Activated CD4-positive, alpha-beta memory T cell treated with anti-CD3 and anti-CD28 coated beads for 36 hours (primary cell): ENCODE measurements at regions not wholly inside any gene's neighbourhood (a gene's known extent, or its start where the extent isn't known, plus 50 kb on each side); places are given as distances from the start of the nearest gene placed in this dataset.

Experiments used
- CTCF ChIA-PET: fragments of 350-600 bp; sonication (Branson Sonifier 250); formaldehyde crosslinking; loops from one replicate; lab custom pipeline; 2021; ENCODE audit warnings: antibody characterized with exemption, inconsistent platforms; lab: Charles Lee
- POLR2A ChIA-PET: fragments of 350-600 bp; sonication (Branson Sonifier 250); formaldehyde crosslinking; loops from one replicate; lab custom pipeline; 2021; ENCODE audit warnings: antibody characterized with exemption; lab: Charles Lee
- DNase-seq: peaks from one replicate; pipeline ENCODE4 v3.0.0-alpha.2; 2020
- H3K27ac Mint-ChIP-seq: one replicate; pipeline ENCODE4 v1.8.0; 2021; ENCODE audit warnings: mixed read lengths
- H3K27me3 Mint-ChIP-seq: one replicate; pipeline ENCODE4 v1.8.0; 2021; ENCODE audit warnings: mixed read lengths
- H3K36me3 Mint-ChIP-seq: one replicate; pipeline ENCODE4 v1.8.0; 2021; ENCODE audit warnings: mixed read lengths
- H3K4me1 Mint-ChIP-seq: one replicate; pipeline ENCODE4 v1.8.0; 2021; ENCODE audit warnings: low read depth, mixed read lengths
- H3K4me3 Mint-ChIP-seq: one replicate; pipeline ENCODE4 v1.8.0; 2021; ENCODE audit warnings: mild to moderate bottlenecking, mixed read lengths
- H3K9me3 Mint-ChIP-seq: one replicate; pipeline ENCODE4 v1.8.0; 2021; ENCODE audit warnings: mixed read lengths
- intact Hi-C: fragments of 100-400 bp; cut with micrococcal nuclease; formaldehyde crosslinking; loops from one replicate; pipeline ENCODE4 v1.15.1; 2023

GRCh38 chr18:39805218-39805617, 2149.8 kb upstream of the PIK3C3 start:
- intact Hi-C loops, result no loop called here
- no peak overlapping the region for H3K4me3 Mint-ChIP-seq
- ChIA-PET POLR2A (no interaction called here), CTCF (no interaction called here)
- no peaks in the 10 kb centered on the region for H3K27me3 Mint-ChIP-seq
- H3K36me3 Mint-ChIP-seq, result no peaks in the 10 kb centered on the region
- DNase-seq, result no peak
- H3K9me3 Mint-ChIP-seq, result peaks cover 22% of the 10 kb centered on the region
- H3K4me1 Mint-ChIP-seq, result no peaks in the 10 kb centered on the region
- H3K27ac Mint-ChIP-seq, result no peak overlapping the region

DNA sequence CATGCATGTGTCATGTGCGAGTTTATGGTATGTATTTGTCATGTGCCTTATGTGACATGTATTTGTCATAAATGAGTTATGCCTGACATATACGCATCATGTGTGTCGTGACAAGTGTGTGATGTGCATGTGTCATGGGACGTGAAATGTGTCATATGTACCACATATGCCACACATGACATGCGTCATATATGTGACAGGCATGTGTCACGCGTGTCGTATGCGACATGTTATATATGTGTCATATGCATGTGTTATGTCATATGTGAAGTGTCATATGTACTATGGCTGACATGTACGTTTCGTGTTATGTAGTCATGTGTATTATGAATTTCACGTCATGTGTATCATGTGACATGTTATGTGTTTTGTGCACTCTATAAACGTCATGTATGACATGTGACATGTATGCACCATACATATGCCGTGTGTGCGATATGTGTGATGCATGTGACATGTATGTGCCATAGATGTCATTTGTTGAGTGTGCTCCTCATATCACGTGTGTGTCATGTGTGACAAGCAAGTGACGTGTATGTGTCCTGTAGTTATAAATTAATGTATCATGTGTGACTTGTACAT, 2152.3 kb upstream of the PIK3C3 start:
- DNase-seq, result no peak
- Mint-ChIP-seq H3K36me3 (peaks cover 3% of the 10 kb centered on the region), H3K27me3 (no peaks in the 10 kb centered on the region), H3K4me1 (no peaks in the 10 kb centered on the region), H3K9me3 (peaks cover 20% of the 10 kb centered on the region), H3K4me3 (no peak overlapping the region), H3K27ac (no peak overlapping the region)
- intact Hi-C loops, result no loop called here
- ChIA-PET CTCF (no interaction called here), POLR2A (no interaction called here)

DNA sequence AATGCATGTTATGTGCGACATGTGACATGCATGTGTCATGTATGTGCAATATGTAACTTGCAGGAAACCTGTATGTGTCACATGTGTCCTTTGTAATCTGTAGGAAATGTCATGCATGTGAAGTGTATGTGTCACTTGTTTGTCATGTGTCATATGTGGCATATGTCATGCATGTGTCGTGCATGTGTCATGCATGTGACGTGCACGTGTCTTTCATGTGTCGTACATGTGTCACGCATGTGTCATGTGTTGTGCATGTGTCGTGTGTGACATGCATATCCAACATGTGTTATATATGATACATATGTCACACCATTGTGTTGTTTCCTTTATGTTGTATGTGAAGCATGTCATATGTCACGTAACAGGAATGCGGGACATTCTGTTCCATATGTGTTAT, 2153.2 kb upstream of the PIK3C3 start:
- CTCF ChIA-PET, result no interaction called here
- Mint-ChIP-seq H3K27ac (no peak overlapping the region), H3K36me3 (peaks cover 3% of the 10 kb centered on the region), H3K9me3 (peaks cover 20% of the 10 kb centered on the region), H3K4me1 (no peaks in the 10 kb centered on the region), H3K4me3 (no peak overlapping the region), H3K27me3 (no peaks in the 10 kb centered on the region)
- no peak for DNase-seq
- POLR2A ChIA-PET, result no interaction called here
- intact Hi-C loops, result no loop called here

DNA sequence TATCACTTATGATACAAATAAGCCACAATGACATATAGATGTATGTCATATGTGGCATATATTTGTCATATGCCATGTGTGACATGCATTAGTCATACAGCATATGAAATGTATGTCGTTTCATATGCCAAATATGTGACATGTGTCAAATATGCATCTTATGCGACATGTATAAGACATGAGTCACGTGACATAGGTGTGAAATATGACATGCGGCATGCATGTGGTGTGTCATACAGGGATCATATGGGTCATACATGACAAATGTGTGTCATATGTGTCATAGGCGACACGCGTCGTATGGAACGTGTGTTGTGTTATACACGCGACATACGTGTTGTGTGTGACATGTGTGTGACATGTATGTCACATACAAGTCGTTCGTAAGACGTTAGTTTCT, 2154.0 kb upstream of the PIK3C3 start:
- CTCF ChIA-PET, result no interaction called here

GRCh38 chr18:39799006-39799405, 2156.0 kb upstream of the PIK3C3 start:
- no peaks in the 10 kb centered on the region for H3K27me3 Mint-ChIP-seq
- peaks cover 23% of the 10 kb centered on the region for H3K9me3 Mint-ChIP-seq
- H3K4me1 Mint-ChIP-seq, result no peaks in the 10 kb centered on the region
- no peak overlapping the region for H3K27ac Mint-ChIP-seq
- no peak overlapping the region for H3K4me3 Mint-ChIP-seq
- ChIA-PET CTCF (no interaction called here), POLR2A (no interaction called here)
- intact Hi-C loops, result no loop called here
- H3K36me3 Mint-ChIP-seq, result peaks cover 3% of the 10 kb centered on the region
- DNase-seq, result no peak

More for the DNA sequence above, 2154.0 kb upstream of the PIK3C3 start:
- H3K4me1 Mint-ChIP-seq, result no peaks in the 10 kb centered on the region
- DNase-seq, result no peak
- intact Hi-C loops, result no loop called here
- peaks cover 3% of the 10 kb centered on the region for H3K36me3 Mint-ChIP-seq
- no peak overlapping the region for H3K27ac Mint-ChIP-seq
- H3K27me3 Mint-ChIP-seq, result no peaks in the 10 kb centered on the region
- H3K9me3 Mint-ChIP-seq, result peaks cover 18% of the 10 kb centered on the region
- no peak overlapping the region for H3K4me3 Mint-ChIP-seq
- POLR2A ChIA-PET, result no interaction called here

DNA sequence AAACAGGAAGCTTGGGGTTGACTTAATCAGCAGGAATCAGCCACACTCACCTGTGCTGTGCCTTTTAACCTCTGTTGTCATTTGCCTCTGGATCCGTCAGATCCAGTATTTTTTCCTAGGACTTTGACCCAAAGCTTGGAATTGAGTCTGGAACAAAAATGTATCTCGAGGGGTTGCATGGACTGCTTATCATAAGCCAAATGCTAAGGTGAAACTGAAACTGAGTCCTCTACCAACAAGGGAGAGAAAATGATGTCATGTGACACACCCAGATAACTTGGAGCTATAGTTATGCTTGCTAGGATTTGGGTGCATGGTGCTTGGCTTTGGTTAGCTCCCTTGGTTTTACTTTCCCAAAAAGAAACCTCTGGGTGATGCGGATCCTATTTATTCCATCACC, 2158.6 kb upstream of the PIK3C3 start:
- H3K4me1 Mint-ChIP-seq, result no peaks in the 10 kb centered on the region
- CTCF ChIA-PET, result interaction anchor here (0.6 kb wide), 1 partner anchor 66 kb away, joined by 3 read pairs; no protein-coding TSS in a partner anchor
- peaks cover 3% of the 10 kb centered on the region for H3K36me3 Mint-ChIP-seq
- no peak overlapping the region for H3K27ac Mint-ChIP-seq
- no peak for DNase-seq
- no peaks in the 10 kb centered on the region for H3K27me3 Mint-ChIP-seq
- POLR2A ChIA-PET, result no interaction called here
- H3K4me3 Mint-ChIP-seq, result no peak overlapping the region
- intact Hi-C loops, result no loop called here
- peaks cover 10% of the 10 kb centered on the region for H3K9me3 Mint-ChIP-seq

- H3K9me3 Mint-ChIP-seq, result peaks cover 5% of the 10 kb centered on the region
- intact Hi-C loops, result no loop called here
These were observed 2159.7 kb upstream of the PIK3C3 start for GRCh38 chr18:39795350-39795749.

GRCh38 chr18:39793609-39794008, 2161.4 kb upstream of the PIK3C3 start:
- intact Hi-C loops, result no loop called here
- POLR2A ChIA-PET, result no interaction called here
- no peaks in the 10 kb centered on the region for H3K36me3 Mint-ChIP-seq
- peaks cover 5% of the 10 kb centered on the region for H3K9me3 Mint-ChIP-seq
- no peaks in the 10 kb centered on the region for H3K4me1 Mint-ChIP-seq
- no peak overlapping the region for H3K27ac Mint-ChIP-seq
- H3K27me3 Mint-ChIP-seq, result no peaks in the 10 kb centered on the region
- CTCF ChIA-PET, result no interaction called here
- no peak overlapping the region for H3K4me3 Mint-ChIP-seq
- no peak for DNase-seq

More at GRCh38 chr18:39795350-39795749, 2159.7 kb upstream of the PIK3C3 start:
- ChIA-PET POLR2A (no interaction called here), CTCF (interaction anchor here (0.7 kb wide), 1 partner anchor 1848 kb away, joined by 3 read pairs; no protein-coding TSS in a partner anchor)
- no peak overlapping the region for H3K27ac Mint-ChIP-seq
- H3K4me3 Mint-ChIP-seq, result no peak overlapping the region
- H3K4me1 Mint-ChIP-seq, result no peaks in the 10 kb centered on the region
- DNase-seq, result no peak
- H3K27me3 Mint-ChIP-seq, result no peaks in the 10 kb centered on the region
- H3K36me3 Mint-ChIP-seq, result peaks cover 3% of the 10 kb centered on the region

DNA sequence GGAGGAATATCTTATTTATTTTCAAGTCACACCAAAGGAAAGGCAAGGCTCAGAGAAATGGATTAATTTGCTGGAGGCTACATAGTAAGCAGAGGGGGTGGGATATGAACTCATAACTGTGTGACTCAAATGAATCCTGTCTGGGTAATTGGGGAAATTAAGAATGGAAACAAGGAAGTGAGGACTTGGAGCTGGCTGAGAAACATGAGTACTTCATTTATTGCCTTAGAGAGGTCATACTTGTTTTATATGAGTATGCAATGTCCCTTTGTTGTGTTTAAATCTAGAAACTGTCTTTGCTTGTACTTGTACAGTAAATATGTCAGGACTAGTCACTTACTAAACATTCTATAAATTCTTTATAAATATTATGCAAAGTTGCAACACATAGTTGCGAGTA, 2166.7 kb upstream of the PIK3C3 start:
- H3K4me3 Mint-ChIP-seq, result no peak overlapping the region
- intact Hi-C loops, result no loop called here
- H3K27me3 Mint-ChIP-seq, result no peaks in the 10 kb centered on the region
- H3K9me3 Mint-ChIP-seq, result no peaks in the 10 kb centered on the region
- no peaks in the 10 kb centered on the region for H3K4me1 Mint-ChIP-seq
- no peak overlapping the region for H3K27ac Mint-ChIP-seq
- no peaks in the 10 kb centered on the region for H3K36me3 Mint-ChIP-seq
- CTCF ChIA-PET, result no interaction called here
- no peak for DNase-seq
- POLR2A ChIA-PET, result no interaction called here

DNA sequence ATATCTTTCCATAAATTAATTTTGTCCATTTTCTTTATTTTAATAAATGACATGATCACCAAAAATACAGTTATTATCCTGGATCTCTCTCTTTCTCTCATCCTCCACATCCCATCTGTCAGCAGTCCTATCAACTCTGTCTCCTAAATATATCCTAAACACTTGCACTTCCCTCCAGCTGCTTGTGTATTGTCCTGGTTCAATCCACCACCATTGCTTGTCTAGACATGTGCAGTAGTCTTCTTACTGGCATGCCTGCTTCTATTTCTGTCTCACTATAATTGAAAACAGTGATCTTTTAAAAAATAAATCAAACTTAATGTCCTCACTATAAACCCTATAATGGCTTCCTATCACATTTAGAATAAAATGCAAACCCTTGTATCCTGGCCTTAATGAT, 2168.6 kb upstream of the PIK3C3 start:
- CTCF ChIA-PET, result no interaction called here
- POLR2A ChIA-PET, result no interaction called here
- DNase-seq, result no peak
- peaks cover 4% of the 10 kb centered on the region for H3K9me3 Mint-ChIP-seq
- no peak overlapping the region for H3K4me3 Mint-ChIP-seq
- H3K4me1 Mint-ChIP-seq, result no peaks in the 10 kb centered on the region
- no peaks in the 10 kb centered on the region for H3K36me3 Mint-ChIP-seq
- H3K27me3 Mint-ChIP-seq, result no peaks in the 10 kb centered on the region
- intact Hi-C loops, result no loop called here
- no peak overlapping the region for H3K27ac Mint-ChIP-seq

DNA sequence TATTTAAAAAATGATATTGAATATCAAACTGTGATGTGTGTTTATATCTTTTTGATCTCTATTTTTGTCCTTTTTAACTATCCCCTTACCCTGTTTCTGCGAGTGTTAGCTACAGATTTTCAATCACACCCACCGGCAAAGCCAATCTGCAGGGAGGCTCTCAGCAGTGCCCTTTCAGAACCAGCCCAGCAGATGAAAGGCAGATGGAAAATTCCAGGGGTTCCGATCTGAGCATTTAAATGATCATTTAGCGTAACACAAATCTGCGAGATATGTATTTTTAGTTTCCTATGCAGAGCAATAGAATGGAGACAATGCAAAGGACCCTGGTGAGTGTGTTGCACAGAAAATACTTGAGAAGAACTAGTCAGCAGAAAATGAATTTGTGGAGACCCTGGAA, 2170.5 kb upstream of the PIK3C3 start:
- Mint-ChIP-seq H3K4me1 (no peaks in the 10 kb centered on the region), H3K27me3 (no peaks in the 10 kb centered on the region), H3K4me3 (no peak overlapping the region), H3K27ac (no peak overlapping the region), H3K36me3 (no peaks in the 10 kb centered on the region), H3K9me3 (peaks cover 4% of the 10 kb centered on the region)
- ChIA-PET POLR2A (no interaction called here), CTCF (no interaction called here)
- no peak for DNase-seq
- intact Hi-C loops, result no loop called here

DNA sequence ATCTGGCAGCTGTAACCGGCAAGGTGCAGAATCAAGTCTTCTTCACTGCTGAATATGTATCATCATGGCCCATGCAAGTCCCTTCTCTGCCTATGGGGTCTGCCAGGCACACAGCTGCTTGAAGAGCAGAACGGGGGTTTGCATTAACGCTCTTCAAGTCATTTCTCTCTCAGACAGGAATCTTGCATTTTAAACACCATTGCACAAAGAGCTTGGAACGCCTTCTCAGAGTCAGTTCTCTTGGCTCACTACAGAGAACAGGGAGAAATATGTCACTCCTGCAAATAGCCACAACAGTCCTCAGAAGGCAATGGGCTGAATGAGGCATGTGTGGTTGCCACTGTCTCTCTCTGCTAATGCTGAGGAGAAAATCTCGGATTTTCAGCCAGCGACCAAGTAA, 2173.5 kb upstream of the PIK3C3 start:
- ChIA-PET CTCF (no interaction called here), POLR2A (no interaction called here)
- H3K4me3 Mint-ChIP-seq, result no peak overlapping the region
- H3K27ac Mint-ChIP-seq, result no peak overlapping the region
- no peaks in the 10 kb centered on the region for H3K36me3 Mint-ChIP-seq
- H3K9me3 Mint-ChIP-seq, result peaks cover 6% of the 10 kb centered on the region
- no peak for DNase-seq
- intact Hi-C loops, result no loop called here
- no peaks in the 10 kb centered on the region for H3K27me3 Mint-ChIP-seq
- H3K4me1 Mint-ChIP-seq, result no peaks in the 10 kb centered on the region

DNA sequence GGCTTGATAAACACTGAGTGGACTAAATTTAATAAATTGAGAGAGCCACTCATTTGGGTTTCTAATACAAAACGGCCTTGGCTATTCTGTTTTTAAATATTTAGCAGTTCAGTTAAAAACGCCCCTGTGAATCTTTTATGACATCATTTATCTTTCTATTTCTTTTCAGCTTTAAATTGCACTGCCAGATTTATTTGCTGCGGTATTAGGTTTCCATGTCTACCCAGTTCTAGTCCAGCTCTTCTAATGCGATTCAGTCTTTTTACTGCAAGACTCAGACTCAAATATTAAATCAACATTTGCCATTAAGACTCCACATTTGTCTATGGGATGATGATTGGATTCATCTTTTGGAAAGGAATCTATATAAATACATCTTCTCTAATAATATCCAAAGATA, 2174.3 kb upstream of the PIK3C3 start:
- Mint-ChIP-seq H3K27ac (no peak overlapping the region), H3K36me3 (no peaks in the 10 kb centered on the region), H3K27me3 (no peaks in the 10 kb centered on the region), H3K4me3 (no peak overlapping the region), H3K4me1 (no peaks in the 10 kb centered on the region), H3K9me3 (peaks cover 6% of the 10 kb centered on the region)
- no peak for DNase-seq
- ChIA-PET POLR2A (no interaction called here), CTCF (no interaction called here)
- intact Hi-C loops, result no loop called here
